ENCODE measurements at regions not wholly inside any gene's neighbourhood (a gene's known extent, or its start where the extent isn't known, plus 50 kb on each side); places are given as distances from the start of the nearest gene placed in this dataset.
A peak's percentile ranks its signal among the peaks of the same experiment; 100 is the strongest.
"Not testable (repeated sequence)": the region's sequence is repeated elsewhere in the genome, so short reads cannot be mapped to it uniquely, and the experiment has no call there.

DNA sequence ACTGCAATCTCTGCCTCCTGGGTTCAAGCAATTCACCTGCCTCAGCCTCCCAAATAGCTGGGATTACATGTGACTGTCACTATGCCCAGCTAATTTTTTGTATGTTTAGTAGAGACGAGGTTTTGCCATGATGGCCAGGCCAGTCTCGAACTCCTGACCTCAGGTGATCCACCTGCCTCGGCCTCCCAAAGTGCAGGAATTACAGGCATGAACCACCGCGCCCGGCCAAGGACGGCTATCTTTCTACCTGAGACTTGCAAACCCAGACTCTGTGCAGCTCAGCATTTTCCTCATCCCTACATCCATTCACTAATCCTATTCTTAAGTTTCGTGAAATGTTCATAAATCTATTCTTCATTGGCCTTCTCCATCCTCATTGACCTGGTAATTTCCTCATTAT, 330.0 kb downstream of the ANTXR2 start:
- DNase-seq (ENCODE audit: low spot score): no peak

DNA sequence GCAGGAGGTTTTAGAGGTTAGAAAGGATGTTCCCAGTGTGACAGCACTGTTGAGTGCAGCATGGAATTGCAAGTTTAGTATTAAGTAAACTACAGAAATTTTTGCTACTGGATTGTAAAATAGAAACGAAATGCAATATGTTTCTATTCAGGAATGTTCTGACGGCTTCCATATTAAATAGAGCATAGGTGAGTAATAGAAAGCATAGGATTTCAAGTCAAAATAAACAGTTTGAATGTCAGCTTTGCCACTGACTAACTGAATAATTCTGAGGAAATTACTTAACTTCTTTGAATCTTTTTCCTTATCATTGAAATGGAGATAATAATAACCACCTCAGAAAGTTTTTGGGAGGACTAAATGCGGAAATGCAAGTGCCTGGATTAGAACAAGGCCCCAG, 331.9 kb upstream of the GK2 start:
- no peak for DNase-seq (ENCODE audit: low spot score)

- no peak for DNase-seq (ENCODE audit: low spot score)
Measured at GRCh38 chr4:79723507-79723906, 315.5 kb upstream of the GK2 start.

DNA sequence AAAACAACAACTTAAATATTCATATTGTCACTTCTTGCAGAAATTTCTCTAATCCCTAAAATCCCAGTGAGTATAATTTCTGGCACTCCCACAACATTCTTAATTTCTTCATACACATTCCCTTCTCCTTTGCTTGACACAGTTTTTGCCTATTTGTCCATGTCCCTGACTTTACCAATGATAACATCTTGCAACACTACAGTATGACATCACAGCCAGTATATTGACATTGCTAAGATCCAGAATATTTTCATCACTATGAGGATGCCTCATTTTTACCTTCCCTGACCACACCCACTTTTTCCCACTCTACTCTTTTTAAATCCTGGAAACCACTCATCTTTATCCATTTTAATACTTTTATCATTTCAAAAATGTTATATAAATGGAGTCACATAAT, 292.3 kb upstream of the GK2 start:
- no peak for DNase-seq (ENCODE audit: low spot score)

DNA sequence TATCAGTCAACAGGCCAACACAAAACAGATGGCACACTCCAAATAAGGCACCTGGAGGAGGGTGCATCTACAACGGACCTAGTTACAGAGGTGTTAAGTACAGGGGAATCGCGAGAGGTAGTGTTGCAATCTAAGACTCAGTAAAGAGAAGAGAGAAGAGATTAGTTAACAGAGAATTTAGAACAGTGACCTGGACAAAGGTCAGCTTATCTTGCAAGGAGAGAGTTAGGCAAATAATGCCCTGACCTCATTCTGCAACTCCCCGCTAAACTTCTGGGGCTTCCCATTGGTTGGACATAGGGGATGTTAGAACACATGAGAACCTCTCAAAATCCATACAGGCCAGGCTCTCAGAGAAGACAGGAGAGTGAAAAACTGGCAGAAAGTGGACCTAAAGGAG, 289.4 kb upstream of the GK2 start:
- no peak for DNase-seq (ENCODE audit: low spot score)

- not testable (repeated sequence) for DNase-seq (ENCODE audit: low spot score)
Measured at GRCh38 chr4:79696534-79696933, 288.5 kb upstream of the GK2 start.

- no peak for DNase-seq (ENCODE audit: low spot score)
Measured at GRCh38 chr4:79695848-79696247, 287.8 kb upstream of the GK2 start.

DNA sequence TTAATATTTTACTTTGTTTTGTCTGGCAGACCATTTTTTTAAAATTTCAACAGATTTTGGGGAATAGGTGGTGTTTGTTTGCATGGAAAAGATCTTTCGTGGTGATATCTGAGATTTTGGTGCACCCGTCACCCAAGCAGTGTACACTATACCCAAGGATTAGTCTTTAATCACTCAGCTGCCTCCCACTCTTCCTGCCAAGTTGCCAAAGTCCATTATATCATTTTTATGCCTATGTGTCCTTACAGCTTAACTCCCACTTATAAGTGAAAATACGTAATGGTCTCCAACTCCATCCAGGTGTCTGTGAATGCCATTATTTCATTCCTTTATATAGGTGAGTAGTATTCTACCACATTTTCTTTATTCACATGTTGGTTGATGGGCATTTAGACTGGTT, 281.7 kb upstream of the GK2 start:
- no peak for DNase-seq (ENCODE audit: low spot score)

DNA sequence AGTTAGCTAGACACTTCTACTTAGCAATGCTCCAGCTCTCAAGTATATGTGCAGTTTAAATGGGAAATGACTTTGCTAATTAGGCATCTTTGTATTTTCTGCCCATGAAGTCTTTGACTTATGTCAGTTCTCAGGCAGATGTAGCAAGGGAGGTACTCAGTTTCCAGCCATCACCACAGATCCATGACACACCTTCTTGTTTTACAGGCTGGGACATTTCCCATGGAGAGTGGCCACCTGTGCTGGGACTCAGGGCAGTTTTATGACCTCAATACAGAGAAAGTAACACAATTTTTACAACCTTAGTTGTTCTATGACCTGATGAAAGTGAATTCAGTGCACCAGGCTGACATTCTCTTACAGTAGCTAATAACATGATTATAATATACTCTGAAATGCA, 280.7 kb upstream of the GK2 start:
- DNase-seq (ENCODE audit: low spot score): no peak

DNA sequence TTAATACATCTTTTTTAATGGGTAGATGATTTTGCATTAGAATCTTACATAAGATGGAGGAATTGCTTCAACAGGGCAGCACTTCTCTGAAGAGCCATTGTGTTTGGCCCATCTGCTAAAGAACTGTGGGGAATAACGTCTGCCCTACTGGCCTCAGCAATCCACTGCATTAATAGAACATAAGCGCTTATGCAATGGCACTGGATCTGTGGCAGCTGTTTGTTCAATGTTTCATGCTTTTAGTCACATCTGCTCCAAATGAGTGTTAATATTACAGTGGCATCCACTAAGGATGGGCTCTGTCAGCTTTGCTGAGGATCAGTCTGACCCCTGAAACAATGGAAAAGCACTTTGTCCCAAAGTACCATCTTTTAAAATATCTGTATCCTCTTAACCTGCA, 279.0 kb upstream of the GK2 start:
- no peak for DNase-seq (ENCODE audit: low spot score)

DNA sequence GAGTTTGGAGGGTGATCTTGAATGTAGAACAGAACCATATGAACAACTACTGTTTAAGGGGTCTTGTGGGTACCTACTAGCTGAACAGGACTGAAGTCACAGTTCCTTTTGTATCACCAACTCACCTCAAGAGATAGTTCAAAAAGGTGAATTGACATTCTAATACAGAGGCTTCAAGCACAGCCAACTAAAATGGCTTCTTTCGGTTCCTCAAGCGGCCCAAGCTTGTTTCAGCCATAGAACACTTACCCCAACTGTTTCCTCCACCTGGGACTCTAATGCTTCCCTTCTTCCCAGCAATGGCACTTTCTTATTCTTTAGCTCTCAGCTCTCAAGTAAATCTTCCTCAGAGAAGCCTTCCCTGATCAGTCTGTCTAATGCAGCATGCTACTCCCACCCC, 277.5 kb upstream of the GK2 start:
- DNase-seq (ENCODE audit: low spot score): no peak

DNA sequence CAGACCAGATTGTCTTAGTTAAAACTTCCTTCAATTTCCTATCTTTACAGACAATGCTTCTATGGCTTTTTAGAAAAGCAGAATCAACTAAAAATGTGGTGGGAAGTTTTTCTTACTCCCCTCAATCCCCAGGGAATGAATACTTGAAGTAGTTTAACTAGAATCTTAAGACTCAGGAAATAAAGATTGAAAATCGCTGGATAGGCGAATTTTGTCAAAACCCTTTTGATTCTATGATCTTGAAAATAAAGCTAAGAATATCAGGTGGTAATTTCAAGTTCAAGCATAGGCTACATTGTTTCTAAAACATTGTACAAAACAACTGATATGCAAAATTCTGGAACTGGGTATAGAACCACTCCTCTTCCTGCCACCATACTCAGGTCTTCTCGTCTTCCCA, 276.5 kb upstream of the GK2 start:
- DNase-seq (ENCODE audit: low spot score): no peak

GRCh38 chr4:79682801-79683530, 274.9 kb upstream of the GK2 start:
- no peak for DNase-seq (ENCODE audit: low spot score)

DNA sequence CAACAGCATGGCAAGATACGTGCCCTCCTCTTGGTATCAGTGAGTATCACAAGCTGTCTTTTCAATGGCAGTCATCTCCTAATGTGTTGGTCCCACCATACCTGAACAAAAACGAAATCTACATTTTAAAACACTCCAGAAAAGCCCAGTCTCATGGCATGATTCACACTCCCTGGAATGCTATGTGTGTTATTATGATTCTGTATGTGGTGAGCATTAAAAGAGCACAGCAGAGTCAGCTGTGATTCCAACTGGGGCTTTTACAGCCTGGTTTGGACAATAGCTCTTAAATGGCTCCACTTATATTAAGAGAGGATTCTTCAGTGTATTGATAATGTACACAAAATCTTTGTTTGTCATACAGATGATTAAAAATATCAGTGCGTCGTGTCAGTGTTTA, 274.1 kb upstream of the GK2 start:
- no peak for DNase-seq (ENCODE audit: low spot score)

DNA sequence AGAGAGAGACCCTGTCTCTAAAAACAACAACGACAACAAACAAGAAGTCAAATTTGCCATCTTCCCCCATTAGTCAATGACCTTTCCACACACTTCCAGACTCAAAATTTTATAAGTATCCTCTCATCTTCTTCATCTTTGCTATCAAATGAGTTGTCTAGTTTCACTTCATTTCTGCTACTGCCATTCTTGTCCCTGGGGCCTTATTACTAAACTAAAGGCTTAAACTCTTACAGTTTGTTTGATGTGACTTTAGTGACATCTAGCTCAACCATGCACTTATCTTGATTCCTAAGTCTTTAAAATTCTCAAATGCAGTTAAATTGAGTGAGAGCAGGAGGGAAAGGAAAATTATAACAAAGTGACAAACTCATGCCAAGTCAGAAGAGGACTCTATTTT, 271.8 kb upstream of the GK2 start:
- no peak for DNase-seq (ENCODE audit: low spot score)

DNA sequence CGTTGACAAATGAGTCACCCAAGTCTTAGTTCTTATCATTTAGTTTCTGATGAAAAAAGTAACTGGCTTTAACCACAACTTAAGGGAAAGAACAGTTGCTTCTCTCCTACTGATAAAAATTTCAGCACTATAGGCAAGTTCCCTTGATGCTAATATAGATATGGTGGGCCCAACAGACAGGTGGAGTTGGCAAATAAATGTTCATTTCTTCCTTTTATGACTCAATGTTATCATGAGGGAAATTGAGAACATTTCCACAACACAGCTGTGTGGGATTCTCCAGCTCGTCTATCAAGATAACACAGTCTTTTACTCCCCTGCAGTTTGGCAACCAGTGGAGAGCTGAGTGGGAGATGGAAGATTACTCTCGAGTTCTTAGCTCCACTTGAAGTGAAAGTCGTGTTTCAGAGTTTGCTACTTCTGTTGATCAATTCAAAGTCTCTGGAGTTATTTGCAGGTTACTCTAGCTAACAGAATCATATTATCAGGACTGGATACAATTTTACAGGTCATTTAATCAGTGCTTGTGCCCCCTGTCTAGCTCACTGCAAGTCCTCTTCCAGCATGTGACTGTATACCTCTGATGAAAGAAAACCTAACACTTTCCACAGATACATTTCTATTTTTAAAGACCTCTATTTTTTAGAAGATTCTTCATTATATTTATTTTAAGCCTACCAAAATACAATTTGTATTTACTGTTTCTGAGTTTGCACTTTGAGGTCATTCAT, 270.6 kb upstream of the GK2 start:
- no peak for DNase-seq (ENCODE audit: low spot score)

DNA sequence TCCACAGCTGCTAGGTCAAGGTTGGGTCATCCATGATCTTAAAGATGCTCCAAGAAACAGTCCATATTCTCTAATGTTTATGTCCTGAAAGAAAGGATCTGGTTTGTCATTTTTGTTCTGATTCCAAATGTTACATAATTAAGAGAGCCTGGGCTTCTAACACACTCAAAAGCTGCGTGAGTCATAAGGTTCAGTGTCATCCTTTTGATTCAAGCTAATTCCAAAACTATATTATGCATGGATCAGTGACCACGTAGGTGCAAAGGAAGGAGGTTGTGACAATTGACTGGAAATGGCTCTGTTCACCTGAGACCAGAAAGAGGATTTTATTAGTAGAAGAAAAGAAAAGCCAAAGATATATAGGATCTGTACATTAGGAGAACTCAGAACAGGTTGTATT, 268.7 kb upstream of the GK2 start:
- no peak for DNase-seq (ENCODE audit: low spot score)

DNA sequence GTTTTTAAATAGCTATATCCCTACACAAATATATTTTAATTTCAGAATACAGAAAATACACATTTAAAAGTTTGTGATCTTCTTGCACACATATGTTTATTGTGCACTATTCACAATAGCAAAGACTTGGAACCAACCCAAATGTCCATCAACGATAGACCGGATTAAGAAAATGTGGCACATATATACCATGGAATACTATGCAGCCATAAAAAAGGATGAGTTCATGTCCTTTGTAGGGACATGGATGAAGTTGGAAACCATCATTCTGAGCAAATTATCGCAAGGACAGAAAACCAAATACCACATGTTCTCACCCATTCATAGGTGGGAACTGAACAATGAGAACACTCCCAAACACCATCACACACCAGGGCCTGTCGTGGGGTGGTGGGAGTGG, 266.9 kb upstream of the GK2 start:
- DNase-seq (ENCODE audit: low spot score): not testable (repeated sequence)

DNA sequence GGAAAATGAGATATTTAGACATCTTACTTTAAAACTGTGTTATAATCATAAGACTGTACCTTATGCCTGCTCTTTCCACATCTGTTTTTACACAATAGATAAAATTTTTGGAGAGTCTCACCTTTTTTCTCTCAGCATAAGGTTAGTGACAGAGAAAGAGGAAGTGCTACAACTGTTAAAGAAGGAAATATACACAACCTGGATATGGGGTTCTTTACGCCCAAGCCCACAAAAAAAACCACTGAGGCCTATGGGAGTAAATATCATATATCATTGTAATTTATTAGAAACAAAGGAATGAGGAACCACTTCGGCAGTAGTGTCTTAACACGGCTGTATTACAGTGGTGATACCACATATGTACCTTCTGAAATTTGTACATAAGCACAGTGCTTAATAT, 265.9 kb upstream of the GK2 start:
- no peak for DNase-seq (ENCODE audit: low spot score)

- DNase-seq (ENCODE audit: low spot score): no peak
Measured at GRCh38 chr4:79673377-79673776, 265.3 kb upstream of the GK2 start.

DNA sequence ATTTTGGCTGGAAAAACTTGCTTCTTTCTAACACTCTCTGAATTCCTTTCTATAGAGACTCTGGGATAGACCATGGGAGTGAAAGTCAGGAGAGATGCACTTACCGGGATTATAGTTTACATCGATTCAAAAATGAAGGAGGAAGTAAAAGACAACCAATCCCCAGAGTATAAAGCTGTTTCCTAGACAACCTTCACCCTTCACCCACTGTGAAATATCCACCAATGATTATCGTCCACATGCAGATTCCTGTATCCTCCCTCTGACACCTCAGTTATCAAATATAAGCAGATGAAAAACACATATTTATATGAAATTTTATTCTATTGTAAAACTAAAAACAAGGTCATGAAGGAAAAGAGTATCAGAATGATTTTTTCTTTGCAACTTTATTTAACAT, 258.8 kb upstream of the GK2 start:
- no peak for DNase-seq (ENCODE audit: low spot score)

DNA sequence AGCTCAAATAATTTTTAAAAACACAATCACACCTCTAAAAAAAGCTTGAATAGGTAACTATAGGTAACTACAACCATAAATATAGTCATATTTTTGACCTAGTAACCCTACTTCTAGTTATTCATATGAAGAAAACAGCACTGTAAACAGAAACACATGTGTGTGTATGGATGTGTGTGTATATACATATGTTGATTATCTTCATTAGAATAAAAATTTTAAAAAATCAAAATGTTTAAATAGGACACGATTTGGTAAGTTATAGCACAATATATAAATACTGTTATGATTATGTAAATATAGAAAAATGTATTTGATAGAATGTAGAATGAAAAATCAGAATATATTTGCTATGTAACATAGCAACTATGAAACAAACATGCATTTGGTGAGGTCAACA, 258.1 kb upstream of the GK2 start:
- DNase-seq (ENCODE audit: low spot score): no peak

GRCh38 chr4:79663865-79664264, 255.8 kb upstream of the GK2 start:
- DNase-seq (ENCODE audit: low spot score): no peak

GRCh38 chr4:79663141-79663540, 255.1 kb upstream of the GK2 start:
- DNase-seq (ENCODE audit: low spot score): peak; percentile 1
